ENCODE measurements at regions not wholly inside any gene's neighbourhood (a gene's known extent, or its start where the extent isn't known, plus 50 kb on each side); places are given as distances from the start of the nearest gene placed in this dataset.
A peak's percentile ranks its signal among the peaks of the same experiment; 100 is the strongest.

DNA sequence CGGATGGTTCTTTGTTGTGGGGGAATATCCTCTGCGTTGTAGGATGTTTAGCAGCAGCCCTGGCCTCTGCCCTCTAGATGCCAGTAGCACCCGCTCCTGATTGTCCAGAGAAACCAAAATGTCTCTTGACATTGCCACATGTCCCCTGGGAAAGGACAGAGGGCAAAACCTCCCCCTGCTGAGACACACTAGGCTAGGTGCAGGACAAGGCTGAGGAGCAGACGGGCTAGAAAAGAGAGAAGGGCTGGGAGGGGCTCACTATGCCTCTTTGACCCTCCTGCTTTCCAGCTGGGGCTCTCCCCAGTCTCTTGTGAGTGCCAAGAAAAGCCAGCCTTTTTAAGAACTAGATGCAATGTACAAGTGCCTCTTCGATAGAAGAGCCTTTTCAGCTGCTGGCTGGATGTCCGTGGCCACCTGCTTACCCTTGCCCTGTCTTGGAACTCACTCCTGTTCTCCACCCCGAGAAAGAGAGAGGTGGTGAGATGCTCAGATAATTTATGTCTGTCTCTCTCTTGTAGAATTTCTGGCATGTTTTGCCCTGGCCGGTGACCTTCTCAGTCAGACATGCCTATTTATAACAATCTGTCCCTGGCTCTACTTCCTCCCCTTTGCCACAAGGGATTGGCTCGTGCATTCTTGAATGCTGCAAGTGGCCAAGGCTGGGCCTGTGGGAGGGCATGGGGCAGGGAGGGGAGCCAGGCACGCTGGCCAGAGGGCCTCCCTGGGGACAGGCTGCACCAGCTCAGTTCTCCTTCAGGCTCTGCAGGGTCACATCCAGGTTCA is 142.6 kb downstream of the RPLP1 start:
- Mint-ChIP-seq H3K27me3 (peaks cover 17% of the 10 kb centered on the region), H3K4me1 (no peaks in the 10 kb centered on the region), H3K4me3 (no peak overlapping the region), H3K9me3 (ENCODE audit: low read depth) (no peaks in the 10 kb centered on the region), H3K36me3 (no peaks in the 10 kb centered on the region), H3K27ac (no peak overlapping the region)
- no peak for DNase-seq
- CTCF ChIA-PET = no interaction called here
- no peak for ATAC-seq

DNA sequence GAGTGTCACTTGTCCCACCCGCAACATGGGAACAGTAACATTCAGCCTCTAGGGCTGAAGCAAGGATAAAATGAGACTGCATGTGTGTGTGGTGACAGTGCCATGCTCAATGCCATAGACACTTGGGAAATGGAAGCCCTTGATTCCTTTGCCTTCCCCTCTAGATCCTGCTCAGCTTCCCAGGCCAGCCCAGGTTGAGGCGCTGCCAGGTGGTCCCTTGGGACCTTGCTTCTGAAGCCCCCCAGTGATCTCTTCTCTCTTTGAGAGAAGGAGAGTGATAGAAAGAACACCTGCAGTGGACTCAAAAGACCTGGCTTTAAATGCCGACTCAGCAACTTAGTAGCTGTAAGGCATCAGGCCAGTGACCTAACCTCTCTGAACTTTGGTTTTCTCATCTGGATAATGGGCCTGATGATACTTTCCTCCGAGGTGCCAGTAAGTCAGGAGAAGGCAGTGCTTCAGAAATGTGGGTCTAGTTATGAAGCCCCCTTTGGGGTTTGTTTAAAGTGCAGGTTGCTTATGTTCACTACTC is 144.5 kb downstream of the RPLP1 start:
- ATAC-seq (no peak), DNase-seq (peak; percentile 26)
- Mint-ChIP-seq H3K36me3 (no peaks in the 10 kb centered on the region), H3K27ac (no peak overlapping the region), H3K4me3 (no peak overlapping the region), H3K27me3 (peaks cover 19% of the 10 kb centered on the region), H3K9me3 (ENCODE audit: low read depth) (no peaks in the 10 kb centered on the region), H3K4me1 (no peaks in the 10 kb centered on the region)
- CTCF ChIA-PET = no interaction called here

- no peak overlapping the region for H3K27ac Mint-ChIP-seq
- no peaks in the 10 kb centered on the region for H3K4me1 Mint-ChIP-seq
- H3K4me3 Mint-ChIP-seq = no peak overlapping the region
- H3K9me3 Mint-ChIP-seq (ENCODE audit: low read depth) = no peaks in the 10 kb centered on the region
- H3K36me3 Mint-ChIP-seq = no peaks in the 10 kb centered on the region
- no peak for ATAC-seq
- CTCF ChIA-PET = no interaction called here
- peaks cover 24% of the 10 kb centered on the region for H3K27me3 Mint-ChIP-seq
- peak; percentile 16 for DNase-seq
Observed at GRCh38 chr15:69599271-69599670, 146.7 kb downstream of the RPLP1 start.

DNA sequence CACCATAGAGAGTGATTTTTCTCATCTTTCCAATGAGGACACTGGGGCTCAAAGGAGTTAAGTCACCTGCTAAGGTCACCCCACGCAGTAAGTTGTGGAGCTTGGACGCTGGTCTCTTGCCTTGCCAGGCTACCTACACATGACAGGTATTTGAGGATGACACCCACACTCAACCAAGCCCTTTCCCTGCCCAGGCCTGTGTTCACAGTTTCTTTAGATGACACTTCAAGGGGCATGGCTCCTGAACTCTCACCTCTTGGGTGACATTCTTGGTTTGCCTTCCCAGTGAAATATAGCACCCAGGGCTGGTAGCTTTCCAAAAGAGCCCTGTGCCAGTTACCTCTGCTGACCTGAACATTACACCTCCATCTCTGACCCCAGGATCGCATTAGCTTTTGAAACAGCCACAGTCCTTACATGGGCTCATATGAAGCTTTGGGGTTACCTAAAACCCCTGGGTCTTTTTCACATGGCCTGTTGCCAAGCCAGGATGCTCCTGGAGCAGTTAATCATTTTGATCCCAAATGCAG is 148.0 kb downstream of the RPLP1 start:
- H3K4me1 Mint-ChIP-seq = peaks cover 2% of the 10 kb centered on the region
- H3K27ac Mint-ChIP-seq = no peak overlapping the region
- ATAC-seq (no peak), DNase-seq (peak; percentile 38)
- H3K4me3 Mint-ChIP-seq = no peak overlapping the region
- peaks cover 26% of the 10 kb centered on the region for H3K27me3 Mint-ChIP-seq
- H3K9me3 Mint-ChIP-seq (ENCODE audit: low read depth) = no peaks in the 10 kb centered on the region
- CTCF ChIA-PET = no interaction called here
- no peaks in the 10 kb centered on the region for H3K36me3 Mint-ChIP-seq

GRCh38 chr15:69601711-69602504 is 149.3 kb downstream of the RPLP1 start:
- H3K4me1 Mint-ChIP-seq = peaks cover 9% of the 10 kb centered on the region
- H3K9me3 Mint-ChIP-seq (ENCODE audit: low read depth) = no peaks in the 10 kb centered on the region
- ATAC-seq (no peak), DNase-seq (peak; percentile 19)
- no peak overlapping the region for H3K4me3 Mint-ChIP-seq
- peaks cover 23% of the 10 kb centered on the region for H3K27me3 Mint-ChIP-seq
- H3K27ac Mint-ChIP-seq = no peak overlapping the region
- H3K36me3 Mint-ChIP-seq = no peaks in the 10 kb centered on the region
- CTCF ChIA-PET = no interaction called here

DNA sequence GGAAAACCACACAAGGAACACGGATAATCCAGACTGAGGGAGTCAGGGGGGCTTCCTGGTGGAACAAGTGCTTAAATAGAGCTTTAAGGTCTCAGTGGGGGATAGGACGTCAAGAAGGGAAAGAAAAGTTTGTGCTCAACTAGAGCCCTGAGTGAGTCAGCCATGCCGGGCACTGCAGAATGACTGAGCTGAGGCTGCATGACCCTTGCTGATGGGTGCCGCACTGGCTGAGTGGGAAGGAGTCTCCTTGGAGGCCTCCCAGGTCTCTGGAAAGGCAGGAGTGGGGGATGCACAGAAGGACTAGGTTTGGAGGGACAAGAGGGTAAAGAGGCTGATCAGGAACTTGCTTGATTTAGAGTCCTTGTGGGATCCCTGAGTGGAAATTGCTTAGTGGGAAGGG is 150.3 kb downstream of the RPLP1 start:
- no peaks in the 10 kb centered on the region for H3K36me3 Mint-ChIP-seq
- CTCF ChIA-PET = no interaction called here

GRCh38 chr15:69603369-69604071 is 150.9 kb downstream of the RPLP1 start:
- Mint-ChIP-seq H3K4me1 (peaks cover 9% of the 10 kb centered on the region), H3K27me3 (peaks cover 16% of the 10 kb centered on the region), H3K9me3 (ENCODE audit: low read depth) (no peaks in the 10 kb centered on the region), H3K36me3 (no peaks in the 10 kb centered on the region), H3K4me3 (no peak overlapping the region), H3K27ac (no peak overlapping the region)
- ATAC-seq (no peak), DNase-seq (no peak)
- CTCF ChIA-PET = no interaction called here

More for the DNA sequence above, 150.3 kb downstream of the RPLP1 start:
- no peak for ATAC-seq
- DNase-seq = peak; percentile 21
- peaks cover 17% of the 10 kb centered on the region for H3K27me3 Mint-ChIP-seq
- no peak overlapping the region for H3K27ac Mint-ChIP-seq
- no peaks in the 10 kb centered on the region for H3K9me3 Mint-ChIP-seq (ENCODE audit: low read depth)
- H3K4me3 Mint-ChIP-seq = no peak overlapping the region
- peaks cover 9% of the 10 kb centered on the region for H3K4me1 Mint-ChIP-seq

DNA sequence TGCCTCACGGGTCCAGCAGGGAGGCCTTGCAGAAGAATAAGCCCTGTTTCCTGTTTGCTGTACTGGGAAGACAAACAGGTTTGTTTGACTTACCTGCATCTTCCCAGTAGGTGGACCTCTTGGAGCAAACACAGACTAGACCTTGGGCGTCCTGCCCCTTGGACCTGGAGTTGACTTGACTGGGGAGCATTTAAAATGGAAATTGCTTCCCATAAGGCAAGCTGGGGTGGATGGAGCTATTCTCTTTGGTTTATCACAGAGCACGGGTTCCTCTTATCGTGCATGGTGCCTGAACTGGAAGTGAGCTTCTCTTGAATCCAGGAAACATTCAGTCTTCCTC is 151.4 kb downstream of the RPLP1 start:
- H3K4me1 Mint-ChIP-seq = peaks cover 9% of the 10 kb centered on the region
- ATAC-seq (no peak), DNase-seq (peak; percentile 33)
- H3K36me3 Mint-ChIP-seq = no peaks in the 10 kb centered on the region
- no peak overlapping the region for H3K27ac Mint-ChIP-seq
- no peaks in the 10 kb centered on the region for H3K9me3 Mint-ChIP-seq (ENCODE audit: low read depth)
- peaks cover 12% of the 10 kb centered on the region for H3K27me3 Mint-ChIP-seq
- CTCF ChIA-PET = no interaction called here
- no peak overlapping the region for H3K4me3 Mint-ChIP-seq

DNA sequence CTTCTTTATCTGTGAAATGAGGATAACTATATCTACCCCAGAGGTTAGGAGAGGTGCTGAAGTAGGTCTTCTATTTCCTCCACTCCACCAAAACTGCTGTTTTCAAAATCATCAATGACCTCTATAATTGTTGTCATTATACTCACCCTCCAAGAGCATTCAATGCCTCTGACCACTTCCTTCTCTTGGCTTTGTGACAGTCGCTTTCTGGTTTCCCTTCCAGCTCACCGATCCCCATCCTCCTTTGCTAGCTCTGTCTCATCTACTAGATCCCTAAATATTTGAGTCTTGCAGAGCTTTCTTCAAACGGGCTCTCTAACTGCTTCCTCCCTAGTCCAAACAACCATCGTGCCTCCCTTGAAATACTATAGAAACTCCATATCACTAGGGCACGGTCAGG is 153.5 kb downstream of the RPLP1 start:
- ATAC-seq = peak; percentile 49
- no peak overlapping the region for H3K4me3 Mint-ChIP-seq
- CTCF ChIA-PET = no interaction called here

GRCh38 chr15:69606921-69607500 is 154.4 kb downstream of the RPLP1 start:
- Mint-ChIP-seq H3K4me1 (peaks cover 9% of the 10 kb centered on the region), H3K36me3 (no peaks in the 10 kb centered on the region), H3K27me3 (peaks cover 12% of the 10 kb centered on the region), H3K9me3 (ENCODE audit: low read depth) (no peaks in the 10 kb centered on the region), H3K27ac (no peak overlapping the region), H3K4me3 (no peak overlapping the region)
- ATAC-seq = no peak
- DNase-seq = no peak
- CTCF ChIA-PET = no interaction called here

More for the DNA sequence above, 153.5 kb downstream of the RPLP1 start:
- Mint-ChIP-seq H3K27ac (no peak overlapping the region), H3K36me3 (no peaks in the 10 kb centered on the region), H3K9me3 (ENCODE audit: low read depth) (no peaks in the 10 kb centered on the region), H3K4me1 (peaks cover 9% of the 10 kb centered on the region), H3K27me3 (peaks cover 12% of the 10 kb centered on the region)
- peak; percentile 40 for DNase-seq

DNA sequence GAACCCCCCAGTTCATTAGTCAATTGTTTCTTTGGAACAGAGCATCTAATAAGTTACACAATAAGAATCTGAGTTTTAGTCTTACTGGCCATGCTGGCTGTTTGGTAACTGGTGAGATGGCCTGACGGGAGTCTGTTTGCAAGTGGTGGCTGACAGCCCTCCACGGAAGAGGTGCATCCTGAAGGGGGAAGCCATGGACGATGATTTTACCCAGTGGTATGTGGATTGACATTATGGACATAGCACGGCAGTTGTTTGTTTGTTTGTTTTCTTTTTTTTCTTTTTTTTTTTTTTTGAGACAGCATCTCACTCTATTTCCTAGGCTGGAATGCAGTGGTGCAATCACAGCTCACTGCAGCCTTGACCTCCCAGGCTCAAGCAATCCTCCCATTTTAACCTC is 156.0 kb downstream of the RPLP1 start:
- Mint-ChIP-seq H3K27me3 (peaks cover 10% of the 10 kb centered on the region), H3K9me3 (ENCODE audit: low read depth) (no peaks in the 10 kb centered on the region), H3K4me1 (peaks cover 9% of the 10 kb centered on the region), H3K4me3 (no peak overlapping the region), H3K27ac (no peak overlapping the region), H3K36me3 (no peaks in the 10 kb centered on the region)
- no peak for ATAC-seq
- peak; percentile 19 for DNase-seq
- CTCF ChIA-PET = no interaction called here

DNA sequence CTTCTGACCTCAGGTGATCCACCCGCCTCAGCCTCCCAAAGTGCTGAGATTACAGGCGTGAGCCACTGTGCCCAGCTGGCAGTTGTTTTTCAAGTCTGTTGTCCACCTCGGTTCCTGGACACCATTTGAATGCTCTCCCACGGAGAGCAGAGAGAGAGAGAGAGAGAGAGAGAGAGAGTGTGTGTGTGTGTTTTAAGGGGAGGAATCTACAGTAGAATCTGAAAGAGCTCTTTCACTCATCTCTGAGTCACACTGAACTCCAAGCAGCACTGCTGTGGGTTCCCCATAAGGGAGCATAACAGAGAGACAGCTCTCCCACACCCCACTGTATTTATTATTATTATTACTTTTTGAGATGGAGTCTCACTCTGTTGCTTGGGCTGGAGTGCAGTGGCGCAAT is 156.6 kb downstream of the RPLP1 start:
- ATAC-seq (no peak), DNase-seq (no peak)
- no peaks in the 10 kb centered on the region for H3K36me3 Mint-ChIP-seq
- H3K9me3 Mint-ChIP-seq (ENCODE audit: low read depth) = no peaks in the 10 kb centered on the region
- H3K27me3 Mint-ChIP-seq = peaks cover 10% of the 10 kb centered on the region
- CTCF ChIA-PET = no interaction called here
- peaks cover 9% of the 10 kb centered on the region for H3K4me1 Mint-ChIP-seq
- no peak overlapping the region for H3K27ac Mint-ChIP-seq
- H3K4me3 Mint-ChIP-seq = no peak overlapping the region

DNA sequence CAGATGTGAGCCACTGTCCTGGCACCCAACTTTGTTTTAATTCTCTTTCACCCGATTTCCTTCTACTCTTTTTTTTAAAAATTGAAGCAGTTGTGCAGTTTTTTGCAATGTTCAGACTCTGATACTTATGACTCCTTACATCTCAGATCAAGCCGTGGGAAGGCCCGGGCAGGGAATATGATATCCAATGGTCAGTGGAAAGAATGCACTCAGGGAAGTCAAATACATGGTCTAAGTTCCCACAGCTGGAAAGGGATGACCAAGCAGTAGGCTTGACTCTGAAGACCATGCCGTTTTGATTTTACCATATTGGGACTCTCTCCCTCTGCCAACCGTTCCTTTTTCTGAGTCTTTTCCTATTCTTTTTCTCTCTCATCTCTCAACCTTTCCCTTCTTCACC is 157.2 kb downstream of the RPLP1 start:
- ATAC-seq (no peak), DNase-seq (peak; percentile 7)
- H3K9me3 Mint-ChIP-seq (ENCODE audit: low read depth) = no peaks in the 10 kb centered on the region
- H3K27ac Mint-ChIP-seq = no peak overlapping the region
- H3K27me3 Mint-ChIP-seq = peaks cover 7% of the 10 kb centered on the region
- peaks cover 9% of the 10 kb centered on the region for H3K4me1 Mint-ChIP-seq
- no peaks in the 10 kb centered on the region for H3K36me3 Mint-ChIP-seq
- CTCF ChIA-PET = no interaction called here
- H3K4me3 Mint-ChIP-seq = no peak overlapping the region

All from activated CD8-positive, alpha-beta memory T cell treated with anti-CD3 and anti-CD28 coated beads, Interleukin-2, amount 10 ng/mL, durations not matched to agents 7 days and 5 days (primary cell).